ENCODE measurements at regions not wholly inside any gene's neighbourhood (a gene's known extent, or its start where the extent isn't known, plus 50 kb on each side); places are given as distances from the start of the nearest gene placed in this dataset.

DNA sequence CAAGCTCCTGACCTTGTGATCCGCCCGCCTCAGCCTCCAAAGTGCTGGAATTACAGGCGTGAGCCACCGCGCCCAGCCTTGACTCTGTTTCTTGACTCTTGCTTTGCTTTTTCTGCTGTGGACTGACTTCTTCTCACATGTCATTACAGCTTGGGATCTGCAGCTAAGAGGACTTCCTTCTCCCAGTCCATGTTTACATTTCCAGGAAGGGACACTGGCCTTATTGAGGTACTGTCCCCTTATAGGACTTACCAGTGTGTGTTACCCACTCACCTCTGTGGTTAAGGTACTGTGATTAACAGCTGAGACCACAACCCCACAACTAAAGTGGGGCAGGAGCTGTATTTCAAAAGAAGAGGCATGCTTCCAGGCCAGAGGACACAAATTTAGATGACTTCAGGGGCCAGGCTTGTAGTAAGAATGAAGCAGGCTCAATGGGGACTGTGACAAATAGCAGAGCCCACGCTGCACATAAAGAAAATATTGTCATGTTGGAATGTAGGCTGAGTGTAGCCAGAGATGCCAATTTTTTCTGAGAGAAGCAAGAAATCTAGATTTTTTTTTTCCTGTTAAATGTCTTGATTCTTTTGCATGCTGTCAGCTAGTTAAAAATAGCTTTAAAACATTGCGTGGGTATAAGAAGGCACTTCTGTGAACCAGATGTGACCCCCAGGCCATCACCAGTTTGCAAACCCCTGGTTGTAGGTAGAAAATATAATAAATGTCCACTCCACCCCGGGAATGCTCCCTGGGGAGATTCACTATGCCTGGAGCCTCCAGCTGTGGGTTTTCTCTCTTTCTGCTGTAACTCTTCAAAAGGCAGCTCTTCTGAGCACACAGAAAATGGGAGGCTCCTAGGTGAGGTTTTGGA is 75.0 kb downstream of the PTPDC1 start:
- DNase-seq (ENCODE audit: low spot score) = no peak
- intact Hi-C loops (cut with DNase I) = no loop called here

DNA sequence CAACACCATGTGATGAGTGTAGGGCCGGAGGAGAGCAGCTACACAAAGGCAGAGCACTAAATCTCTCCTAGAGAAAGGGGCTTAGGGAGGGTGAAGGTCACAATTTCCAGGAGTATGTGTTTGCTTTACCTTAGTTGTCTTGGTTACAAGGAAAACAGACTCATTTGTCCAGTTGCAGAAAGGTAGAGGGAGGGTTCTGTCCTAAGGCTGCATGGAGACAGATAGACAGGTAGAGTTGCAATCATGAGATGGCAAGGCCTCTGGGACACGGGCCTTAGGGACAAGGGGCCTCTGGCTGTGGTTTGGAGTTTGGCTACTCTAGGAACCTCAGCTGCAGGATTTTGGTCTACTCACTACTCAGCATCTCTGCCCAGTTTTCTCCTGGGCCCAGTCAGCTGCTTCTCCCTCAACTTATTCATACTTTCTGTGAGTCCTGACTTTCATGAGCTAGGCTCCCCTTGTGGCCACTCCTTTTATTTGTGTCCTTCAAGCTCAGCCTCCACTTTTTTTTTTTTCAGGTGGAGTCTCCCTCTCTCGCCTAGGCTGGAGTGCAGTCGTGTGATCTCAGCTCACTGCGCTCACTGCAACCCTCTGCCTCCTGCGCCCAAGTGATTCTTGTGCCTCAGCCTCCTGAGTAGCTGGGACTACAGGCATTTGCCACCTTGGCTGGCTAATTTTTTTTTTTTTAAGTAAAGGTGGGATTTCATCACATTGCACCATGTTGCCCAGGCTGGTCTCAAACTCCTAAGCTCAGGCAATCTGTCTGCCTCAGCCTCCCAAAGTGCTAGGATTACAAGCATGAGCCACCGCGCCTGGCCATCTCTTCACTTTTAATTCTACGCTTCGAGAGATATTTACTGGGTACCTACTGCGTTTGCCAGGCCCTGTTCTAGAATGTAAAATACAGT is 76.6 kb downstream of the PTPDC1 start:
- no peak for DNase-seq (ENCODE audit: low spot score)
- intact Hi-C loops (cut with DNase I) = no loop called here

DNA sequence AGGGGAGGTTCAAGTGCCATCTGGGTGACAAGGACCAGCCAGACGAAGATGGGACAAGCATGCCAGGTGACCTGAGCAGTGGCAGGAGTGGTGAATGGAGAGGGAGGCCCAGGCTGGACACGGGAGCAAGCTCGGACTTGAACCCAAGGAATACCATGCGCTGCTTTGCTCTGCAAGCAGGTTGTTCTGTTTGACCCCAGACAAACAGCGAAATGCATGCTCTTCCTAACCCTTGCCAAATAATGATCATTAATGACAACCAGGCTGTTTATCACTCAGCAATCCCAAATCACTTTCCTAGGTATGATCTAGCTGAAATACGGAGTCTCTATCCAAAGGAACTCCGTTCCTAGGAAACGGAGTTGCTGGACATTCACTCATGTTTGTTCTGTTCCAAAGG is 77.4 kb downstream of the PTPDC1 start:
- no peak for DNase-seq (ENCODE audit: low spot score)

DNA sequence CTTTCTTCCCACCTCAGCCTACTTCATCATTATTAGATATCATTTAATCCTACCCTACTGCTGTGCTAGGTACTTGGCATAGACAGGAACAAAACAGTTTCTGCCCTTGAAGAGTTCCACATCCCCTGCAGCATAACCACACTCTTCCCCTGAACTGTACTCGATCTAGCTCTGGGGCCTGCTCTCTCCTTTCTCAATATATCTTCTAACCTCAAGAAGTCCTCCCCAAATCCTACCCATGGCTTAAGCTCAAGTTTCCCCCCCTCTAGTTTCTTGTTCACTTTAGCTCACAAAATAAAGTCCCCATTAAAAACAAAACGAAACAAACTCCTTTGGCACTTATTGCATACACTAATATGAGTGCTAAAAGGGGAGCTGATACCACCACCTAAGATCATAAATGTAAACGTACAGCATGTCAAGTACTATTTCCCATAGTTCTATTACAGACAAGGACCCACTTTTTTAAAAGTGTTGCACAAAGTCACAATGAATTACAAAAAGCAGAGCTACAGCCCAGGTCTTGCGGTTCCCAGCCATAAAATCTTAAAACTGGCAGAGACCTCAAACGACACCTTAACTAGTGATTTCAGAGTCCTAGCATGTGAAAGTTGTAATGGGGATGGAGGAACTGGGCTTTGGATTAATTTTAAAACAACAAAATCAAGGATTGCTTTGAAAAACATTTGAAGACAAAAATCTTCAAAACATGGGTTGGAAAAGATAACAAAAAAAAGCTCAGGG is 80.7 kb downstream of the PTPDC1 start:
- intact Hi-C loops (cut with DNase I) = loop anchor here (1.0 kb wide), 1 partner anchor 25 kb away; no protein-coding TSS in a partner anchor
- DNase-seq (ENCODE audit: low spot score) = no peak

More for the DNA sequence above, 77.4 kb downstream of the PTPDC1 start:
- intact Hi-C loops (cut with DNase I) = no loop called here

DNA sequence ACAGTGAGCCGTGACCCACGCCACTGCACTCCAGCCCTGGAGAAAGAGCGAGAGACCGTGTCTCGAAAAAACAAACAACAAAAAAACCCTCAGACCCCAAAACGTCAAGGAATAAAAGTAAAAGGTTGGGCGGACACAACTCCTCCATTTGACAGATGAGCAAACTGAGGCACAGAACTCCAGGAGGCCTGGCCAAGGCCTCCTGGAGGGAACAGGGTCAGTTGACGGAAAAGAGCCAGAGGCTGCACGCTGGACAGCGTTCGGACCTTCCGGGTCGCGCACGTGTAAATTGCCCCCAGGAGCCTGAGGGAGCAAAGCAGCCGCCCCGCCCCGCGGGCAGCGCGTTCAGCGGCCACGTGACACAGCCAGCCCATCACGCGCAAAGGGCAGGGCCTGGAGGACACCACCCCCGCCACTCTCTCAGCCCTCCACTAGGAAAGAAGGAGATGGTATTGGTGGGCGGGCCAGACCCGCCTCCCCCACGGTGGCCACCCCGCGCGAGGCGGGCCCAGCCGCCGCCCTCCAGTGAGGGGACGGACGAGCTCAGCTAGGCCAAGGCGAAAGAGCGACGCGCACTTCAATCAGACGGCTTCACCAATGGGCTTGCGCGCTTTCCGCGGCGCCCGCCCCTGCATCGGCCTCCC is 81.5 kb downstream of the PTPDC1 start:
- intact Hi-C loops (cut with DNase I) = loop anchor here (1.0 to 2.0 kb wide), 2 partner anchors 25 to 135 kb away; no protein-coding TSS in a partner anchor
- peak; percentile 99 for DNase-seq (ENCODE audit: low spot score)

DNA sequence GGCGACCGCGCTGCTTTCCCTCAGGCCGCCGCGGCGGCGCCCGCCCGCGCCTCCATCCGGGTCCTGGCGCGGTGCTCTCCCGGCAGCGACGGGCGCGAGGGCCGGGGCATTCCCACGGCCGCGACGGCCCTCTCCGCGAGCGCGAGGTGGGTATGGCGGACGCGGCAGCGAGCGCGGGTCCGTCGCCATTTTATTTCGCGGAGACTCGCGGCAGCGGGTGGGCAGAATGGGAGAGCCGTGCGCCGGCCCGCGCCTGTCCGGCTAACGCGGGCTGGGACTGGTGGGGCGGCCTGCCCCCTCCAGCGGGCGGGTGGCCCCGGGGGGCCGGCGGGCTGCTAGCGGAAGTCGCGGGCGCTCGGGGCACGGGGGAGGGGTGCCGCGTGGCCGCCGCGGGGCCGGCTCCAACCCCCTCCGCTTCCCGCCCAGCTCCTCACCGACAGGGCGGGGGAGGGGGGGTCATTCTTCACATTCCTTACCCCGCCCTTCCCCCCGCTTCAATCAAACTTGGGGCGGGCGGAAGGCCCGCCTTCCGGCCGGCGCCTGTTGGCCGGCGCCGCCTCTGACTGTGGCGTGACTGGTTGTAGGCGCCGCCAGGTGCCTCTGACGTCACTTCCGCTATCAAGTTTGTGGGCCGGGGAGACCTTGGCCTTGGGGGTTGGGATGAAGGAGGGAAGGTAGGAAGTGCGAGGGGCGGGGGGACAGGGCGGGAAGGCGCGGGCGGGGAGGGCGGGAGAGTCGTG is 82.1 kb downstream of the PTPDC1 start:
- intact Hi-C loops (cut with DNase I) = loop anchor here (2.0 kb wide), 1 partner anchor 136 kb away; no protein-coding TSS in a partner anchor

DNA sequence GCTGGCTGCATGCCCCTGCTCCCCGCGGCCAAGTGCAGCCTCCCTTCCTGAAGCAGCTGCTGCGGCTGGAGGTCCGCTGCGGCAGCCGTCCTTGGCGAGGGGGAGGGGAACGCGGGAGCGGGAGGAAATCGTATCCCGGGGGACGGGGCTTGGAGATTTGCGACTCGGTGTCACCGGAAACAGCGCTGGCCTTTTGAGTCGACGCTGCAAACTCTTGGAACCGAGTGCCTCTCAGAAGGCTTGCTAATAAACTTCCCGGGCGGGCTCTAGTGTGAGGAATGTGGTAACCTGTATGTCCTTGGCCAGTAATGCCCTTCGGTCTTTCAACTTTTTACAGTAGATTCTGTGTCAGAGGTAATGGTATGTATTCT is 82.7 kb downstream of the PTPDC1 start:
- no peak for DNase-seq (ENCODE audit: low spot score)
- intact Hi-C loops (cut with DNase I) = loop anchor here (2.0 kb wide), 1 partner anchor 136 kb away; no protein-coding TSS in a partner anchor

More for the DNA sequence above, 82.1 kb downstream of the PTPDC1 start:
- DNase-seq (ENCODE audit: low spot score) = peak; percentile 98

DNA sequence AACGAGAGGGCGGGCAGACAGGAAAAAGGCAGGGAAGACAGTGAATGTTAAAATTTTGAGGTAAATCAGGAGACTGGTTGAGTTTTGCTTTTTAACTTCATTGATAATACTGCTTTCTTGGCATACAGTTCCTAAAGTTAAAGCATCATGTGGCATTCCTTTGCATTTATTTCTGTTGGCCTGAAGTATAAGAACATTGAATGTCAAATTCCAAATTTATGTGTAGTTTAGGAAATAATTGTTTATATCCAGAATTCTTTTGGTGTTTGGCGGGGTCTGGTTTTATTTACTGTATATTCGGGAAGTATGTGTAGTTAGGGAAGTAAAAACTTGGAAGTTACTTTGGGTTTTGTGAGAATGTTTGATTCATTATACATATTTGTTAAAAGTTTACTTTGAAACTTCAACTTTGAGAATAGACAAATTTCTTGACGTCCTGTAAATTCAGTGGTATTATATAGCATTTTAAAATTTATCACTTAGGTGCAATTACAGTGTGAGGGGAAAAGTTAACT is 83.2 kb downstream of the PTPDC1 start:
- no peak for DNase-seq (ENCODE audit: low spot score)
- intact Hi-C loops (cut with DNase I) = loop anchor here (2.0 kb wide), 1 partner anchor 137 kb away; no protein-coding TSS in a partner anchor

DNA sequence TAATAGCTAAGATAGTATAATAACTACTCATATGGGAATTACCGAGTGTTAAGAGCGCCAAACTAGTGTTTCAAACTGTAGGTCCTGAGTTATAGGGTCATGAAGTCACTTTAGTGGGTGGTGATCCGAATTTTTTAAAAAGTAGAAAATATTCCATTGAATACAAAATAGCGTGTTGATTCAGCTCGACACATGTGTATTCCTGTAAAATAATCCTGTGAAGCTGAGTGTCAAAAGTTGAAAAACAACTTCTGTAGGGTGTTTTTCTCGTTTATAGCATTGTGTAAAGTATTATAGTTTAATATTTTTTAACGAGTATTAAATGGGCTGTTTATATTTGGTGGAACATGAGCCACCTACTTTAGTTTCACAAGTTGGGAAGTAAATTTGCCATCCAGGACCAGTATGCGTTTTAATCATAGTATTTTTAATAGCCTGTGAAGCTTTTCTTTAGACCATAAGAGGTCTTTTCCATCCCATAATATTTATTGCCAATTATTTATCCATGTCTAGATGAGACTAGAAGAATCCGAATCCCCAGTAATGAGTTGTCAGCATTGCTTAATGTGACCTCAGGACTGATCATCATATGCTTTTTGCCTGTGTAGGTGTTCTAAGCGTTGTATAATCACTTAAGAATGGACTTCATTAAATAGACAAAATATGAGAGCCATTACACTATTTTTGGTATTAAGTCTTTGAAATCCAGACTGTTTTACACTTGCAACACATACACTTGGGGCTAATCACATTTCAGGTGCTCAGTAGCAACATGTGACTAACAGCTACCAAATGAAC is 84.1 kb downstream of the PTPDC1 start:
- intact Hi-C loops (cut with DNase I) = no loop called here
- DNase-seq (ENCODE audit: low spot score) = no peak

DNA sequence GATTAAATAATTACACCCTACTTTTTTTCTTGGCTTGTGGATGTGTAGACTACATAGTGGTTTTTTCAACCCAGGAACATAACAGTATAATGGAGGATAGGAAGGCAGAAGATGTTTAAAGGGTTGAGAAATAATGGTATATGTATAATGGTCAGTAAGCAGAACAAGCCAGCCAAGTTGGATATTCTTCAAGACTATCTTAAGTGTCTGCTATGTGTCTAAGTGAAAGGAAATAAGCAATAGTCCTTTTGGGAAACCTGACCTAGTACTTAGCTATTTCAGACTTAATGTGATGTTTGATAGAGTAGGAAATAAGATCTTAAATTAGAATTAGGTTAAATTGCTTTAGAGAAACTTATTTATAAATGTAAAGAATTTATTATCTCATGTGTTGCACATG is 85.7 kb downstream of the PTPDC1 start:
- DNase-seq (ENCODE audit: low spot score) = no peak
- intact Hi-C loops (cut with DNase I) = no loop called here

DNA sequence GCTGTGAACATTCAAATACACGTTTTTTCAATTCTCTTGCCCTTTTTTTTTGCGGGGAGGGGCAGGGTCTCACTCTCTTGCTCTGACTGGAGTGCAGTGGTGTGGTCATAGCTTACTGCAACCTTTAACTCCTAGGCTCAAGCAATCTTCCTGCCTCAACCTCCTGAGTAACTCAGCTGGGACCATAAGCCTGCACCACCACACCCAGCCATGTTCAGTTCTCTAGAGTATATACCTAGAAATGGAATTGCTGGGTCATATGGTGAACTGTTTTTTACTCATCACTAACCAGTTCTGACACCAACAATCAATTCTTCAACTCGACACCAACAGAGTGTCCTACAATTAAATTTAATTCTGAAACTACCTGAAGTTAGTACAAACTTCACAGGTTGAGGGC is 85.5 kb upstream of the ZNF169 start:
- no peak for DNase-seq (ENCODE audit: low spot score)
- intact Hi-C loops (cut with DNase I) = no loop called here

DNA sequence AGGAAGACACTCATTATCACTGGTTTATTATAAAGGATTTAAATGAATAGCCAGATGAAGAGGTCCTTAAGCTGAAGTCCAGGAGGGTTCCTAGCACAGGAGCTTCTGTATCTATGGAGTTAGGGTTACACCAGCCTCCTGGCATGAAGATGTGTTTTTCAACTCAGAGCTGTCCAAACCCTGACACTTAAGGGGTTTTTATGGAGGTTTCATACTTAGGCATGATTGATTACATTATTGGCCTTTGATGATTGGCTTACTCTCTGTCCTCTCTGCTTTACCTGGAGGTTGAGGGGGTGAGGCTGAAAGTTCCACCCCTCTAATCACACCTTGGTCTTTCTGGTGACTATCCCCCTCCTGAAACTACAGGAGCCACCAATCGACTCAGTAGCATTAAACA is 84.9 kb upstream of the ZNF169 start:
- no peak for DNase-seq (ENCODE audit: low spot score)
- intact Hi-C loops (cut with DNase I) = no loop called here

DNA sequence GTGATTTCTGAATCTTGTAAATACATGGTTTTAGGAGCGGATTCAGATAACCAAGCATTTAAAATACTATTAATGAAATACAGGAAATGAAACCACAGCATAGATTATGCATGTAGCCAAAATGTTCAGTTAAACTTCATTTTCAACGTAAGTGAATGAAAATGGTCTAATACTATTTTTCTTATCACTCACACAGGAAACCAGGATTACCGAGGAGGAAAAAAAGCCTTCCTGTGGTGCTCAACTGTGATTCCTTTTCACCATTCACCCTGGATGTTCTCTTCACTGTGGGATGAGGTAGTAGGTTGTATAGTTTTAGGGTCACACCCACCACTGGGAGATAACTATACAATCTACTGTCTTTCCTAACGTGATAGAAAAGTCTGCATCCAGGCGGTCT is 83.4 kb upstream of the ZNF169 start:
- intact Hi-C loops (cut with DNase I) = no loop called here
- DNase-seq (ENCODE audit: low spot score) = no peak

DNA sequence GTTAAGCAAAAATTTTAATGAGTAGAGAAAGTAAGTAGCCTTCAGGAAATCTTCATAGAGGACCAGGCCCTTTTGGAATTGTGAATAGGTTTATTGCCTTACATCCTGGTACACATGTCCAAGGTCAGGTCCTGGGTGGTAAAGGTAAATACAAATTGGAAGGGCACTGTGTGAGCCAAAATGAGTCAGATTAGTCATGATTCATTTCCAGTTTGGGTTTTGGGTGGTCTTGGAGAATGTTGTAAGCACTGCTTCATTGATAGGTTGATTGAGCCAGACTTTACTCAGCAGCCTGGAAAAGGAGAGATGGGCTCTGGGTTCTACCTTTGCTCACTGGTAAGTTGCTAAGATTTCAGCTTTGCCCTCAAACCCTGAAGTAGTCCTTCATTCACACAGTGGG is 82.5 kb upstream of the ZNF169 start:
- no peak for DNase-seq (ENCODE audit: low spot score)
- intact Hi-C loops (cut with DNase I) = no loop called here

DNA sequence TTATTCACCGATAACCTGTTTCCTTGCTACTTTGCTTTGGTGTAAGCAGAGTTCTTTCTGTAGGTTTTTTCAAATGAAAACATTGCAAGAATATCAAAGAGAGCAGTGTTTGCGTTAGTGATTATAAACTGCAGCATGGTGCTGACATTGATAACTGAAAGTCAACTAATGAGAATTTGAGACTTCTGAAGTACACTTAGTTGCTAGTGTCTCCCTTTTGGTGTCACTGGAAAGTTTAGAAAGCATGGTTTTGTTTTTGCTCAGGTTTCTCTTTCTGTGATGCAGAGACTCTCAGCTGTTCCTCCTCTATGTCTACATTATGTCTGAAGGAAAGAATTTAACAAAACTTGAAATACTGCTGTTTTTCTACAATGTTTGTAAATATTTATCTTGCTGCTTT is 80.2 kb upstream of the ZNF169 start:
- DNase-seq (ENCODE audit: low spot score) = no peak
- intact Hi-C loops (cut with DNase I) = no loop called here

DNA sequence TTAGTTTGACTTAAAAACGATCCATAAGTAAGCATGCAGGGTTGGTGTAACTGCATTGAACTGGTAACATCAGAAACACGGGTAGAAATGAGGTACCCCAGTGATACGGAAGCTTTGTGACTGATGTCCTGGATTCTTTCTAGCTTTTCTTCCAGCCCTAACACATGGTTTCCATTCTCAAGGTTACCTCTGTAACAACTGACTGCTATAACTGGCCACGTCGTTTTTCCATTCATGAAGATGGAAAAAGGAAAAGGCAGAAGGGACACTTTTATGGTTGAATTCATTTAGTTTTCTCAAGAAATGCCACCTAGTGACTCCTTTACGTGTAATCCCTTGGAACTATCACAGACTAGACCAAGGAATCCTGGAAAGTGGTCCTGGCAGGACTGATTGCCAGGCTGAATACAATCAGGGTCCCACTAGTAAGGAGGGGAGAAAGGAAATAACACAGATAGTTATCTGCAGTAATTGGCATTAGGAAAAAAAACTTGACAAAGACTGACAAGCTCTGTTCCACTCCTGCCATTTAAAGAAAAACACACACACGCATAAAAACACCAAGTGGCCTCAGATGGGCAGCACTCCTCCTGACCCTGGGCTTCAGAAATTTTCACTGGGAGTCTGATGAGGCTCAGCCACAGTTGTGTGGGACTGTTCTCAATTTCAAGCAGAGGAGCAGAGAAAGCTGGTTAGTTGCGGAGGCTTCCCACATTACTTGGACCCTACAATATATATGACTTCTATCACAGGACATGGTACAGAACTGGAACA is 77.5 kb upstream of the ZNF169 start:
- DNase-seq (ENCODE audit: low spot score) = no peak
- intact Hi-C loops (cut with DNase I) = no loop called here

DNA sequence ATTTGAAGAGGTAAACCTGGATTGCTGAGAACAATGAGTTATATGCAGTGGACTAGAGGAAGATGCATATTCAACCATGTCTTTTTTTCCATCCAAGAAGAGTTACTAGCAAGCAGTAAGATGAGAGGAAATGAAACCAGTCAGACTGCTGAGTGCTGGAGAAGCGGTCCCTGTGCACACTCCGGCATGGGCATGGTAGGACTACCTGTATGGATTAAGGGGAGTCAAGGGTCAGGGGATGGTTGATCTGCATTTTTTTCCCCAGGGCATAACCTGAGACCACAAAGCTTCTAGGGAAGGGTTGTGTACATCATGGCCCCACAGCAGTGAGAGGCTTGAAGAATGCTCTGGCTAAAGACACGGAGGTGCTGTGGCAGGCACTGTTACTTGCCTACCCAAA is 76.6 kb upstream of the ZNF169 start:
- DNase-seq (ENCODE audit: low spot score) = no peak
- intact Hi-C loops (cut with DNase I) = no loop called here

Data from cardiac septum (tissue), 1 donor.